ENCODE measurements at regions not wholly inside any gene's neighbourhood (a gene's known extent, or its start where the extent isn't known, plus 50 kb on each side); places are given as distances from the start of the nearest gene placed in this dataset.
"Not testable (repeated sequence)": the region's sequence is repeated elsewhere in the genome, so short reads cannot be mapped to it uniquely, and the experiment has no call there.

GRCh38 chr6:40856271-40856670 lies 182.8 kb downstream of the UNC5CL start:
- Mint-ChIP-seq H3K27ac (no peak overlapping the region), H3K36me3 (no peaks in the 10 kb centered on the region), H3K9me3 (peaks cover 2% of the 10 kb centered on the region), H3K4me3 (no peak overlapping the region), H3K4me1 (no peaks in the 10 kb centered on the region)
- DNase-seq (ENCODE audit: low spot score in 2 of 2) (no peak), ATAC-seq (no peak)

- ATAC-seq: no peak
- no peak overlapping the region for H3K4me3 Mint-ChIP-seq
- peaks cover 2% of the 10 kb centered on the region for H3K9me3 Mint-ChIP-seq
Measured at GRCh38 chr6:40855168-40855880, 183.7 kb downstream of the UNC5CL start.

GRCh38 chr6:40854592-40854991 lies 184.4 kb downstream of the UNC5CL start:
- H3K4me3 Mint-ChIP-seq: no peak overlapping the region
- H3K27ac Mint-ChIP-seq: no peak overlapping the region
- H3K4me1 Mint-ChIP-seq: no peaks in the 10 kb centered on the region

More at GRCh38 chr6:40855168-40855880, 183.7 kb downstream of the UNC5CL start:
- Mint-ChIP-seq H3K27ac (no peak overlapping the region), H3K4me1 (no peaks in the 10 kb centered on the region), H3K36me3 (no peaks in the 10 kb centered on the region)
- no peak for DNase-seq (ENCODE audit: low spot score in 2 of 2)

DNA sequence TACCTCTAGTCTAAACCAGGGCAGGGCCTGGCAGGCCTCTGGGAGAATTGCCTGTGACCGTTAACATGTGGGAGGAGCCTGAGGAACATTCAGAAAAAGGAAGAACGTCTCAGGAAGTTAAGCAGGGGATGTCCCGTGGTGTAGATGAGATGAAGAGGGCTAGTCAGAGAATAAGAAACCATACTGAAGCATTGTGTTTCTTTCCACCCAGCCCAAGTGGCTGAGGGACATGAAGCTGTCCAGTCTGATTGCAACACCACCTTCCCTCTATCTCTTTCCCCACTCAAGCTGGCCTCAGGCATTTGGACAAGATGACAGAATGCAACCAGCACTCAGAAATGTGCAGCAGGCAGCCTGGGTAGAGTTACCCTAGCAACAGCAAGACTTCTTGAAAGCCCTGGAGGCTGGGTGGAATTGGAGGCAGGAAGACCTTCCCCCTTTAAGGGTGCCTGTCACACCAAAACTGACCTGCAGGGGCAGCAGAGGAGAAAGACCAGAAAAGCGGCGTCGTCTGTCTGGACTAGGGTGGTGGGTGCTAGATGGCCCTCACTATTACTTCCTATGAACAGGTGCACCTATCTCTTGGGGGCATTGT lies 186.1 kb downstream of the UNC5CL start:
- H3K36me3 Mint-ChIP-seq: no peaks in the 10 kb centered on the region
- no peaks in the 10 kb centered on the region for H3K4me1 Mint-ChIP-seq
- H3K4me3 Mint-ChIP-seq: no peak overlapping the region
- no peak overlapping the region for H3K27ac Mint-ChIP-seq
- H3K9me3 Mint-ChIP-seq: no peaks in the 10 kb centered on the region
- no peak for ATAC-seq
- peak in 1 of 2 donors; percentile 54 for DNase-seq (ENCODE audit: low spot score in 2 of 2)

More at GRCh38 chr6:40854592-40854991, 184.4 kb downstream of the UNC5CL start:
- Mint-ChIP-seq H3K36me3 (no peaks in the 10 kb centered on the region), H3K9me3 (peaks cover 2% of the 10 kb centered on the region)
- DNase-seq (ENCODE audit: low spot score in 2 of 2): no peak
- ATAC-seq: no peak

DNA sequence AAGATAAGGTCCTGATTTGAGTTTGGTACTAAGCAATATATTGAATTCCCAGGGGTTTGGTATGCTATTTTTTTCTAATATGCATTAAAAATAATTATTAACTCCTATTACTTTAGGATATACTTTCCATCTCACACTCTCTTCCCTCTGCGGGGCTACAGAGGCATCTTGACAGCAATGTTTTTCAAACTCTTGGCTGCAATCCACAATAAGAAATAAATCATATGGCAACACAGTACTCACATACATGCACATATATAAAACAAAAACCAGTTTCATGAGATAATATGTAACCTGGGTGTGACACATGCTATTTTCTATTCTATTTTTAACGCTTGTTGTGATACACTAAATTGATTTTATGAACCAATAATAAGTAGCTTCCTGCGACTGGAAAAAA lies 189.5 kb downstream of the UNC5CL start:
- Mint-ChIP-seq H3K9me3 (no peaks in the 10 kb centered on the region), H3K4me1 (no peaks in the 10 kb centered on the region), H3K27ac (no peak overlapping the region), H3K36me3 (no peaks in the 10 kb centered on the region), H3K4me3 (no peak overlapping the region)
- ATAC-seq (no peak), DNase-seq (ENCODE audit: low spot score in 2 of 2) (no peak)

GRCh38 chr6:40848868-40849514 lies 190.0 kb downstream of the UNC5CL start:
- DNase-seq (ENCODE audit: low spot score in 2 of 2) (no peak), ATAC-seq (no peak)
- Mint-ChIP-seq H3K4me3 (no peak overlapping the region), H3K9me3 (no peaks in the 10 kb centered on the region), H3K36me3 (no peaks in the 10 kb centered on the region), H3K4me1 (no peaks in the 10 kb centered on the region), H3K27ac (no peak overlapping the region)

DNA sequence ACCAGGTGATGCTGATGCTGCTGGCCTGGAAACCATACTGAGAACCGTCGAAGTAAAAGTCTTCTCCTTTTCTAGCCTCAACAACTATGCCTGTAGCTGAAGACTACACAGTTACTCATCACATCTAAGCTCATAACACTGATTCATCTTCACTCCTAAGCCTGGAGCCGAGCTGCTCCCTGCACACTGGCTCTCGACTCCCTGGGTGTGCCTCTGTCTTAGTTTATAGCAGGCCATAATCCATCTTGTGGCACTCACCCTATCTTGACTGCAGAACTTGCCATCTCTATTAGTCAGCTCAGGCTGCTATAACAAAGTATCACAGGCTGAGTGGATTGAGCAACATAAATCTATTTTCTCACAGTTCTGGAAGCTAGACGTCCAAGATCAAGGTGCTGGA lies 191.0 kb downstream of the UNC5CL start:
- Mint-ChIP-seq H3K4me3 (no peak overlapping the region), H3K36me3 (no peaks in the 10 kb centered on the region), H3K4me1 (no peaks in the 10 kb centered on the region), H3K9me3 (no peaks in the 10 kb centered on the region), H3K27ac (no peak overlapping the region)
- ATAC-seq: no peak
- no peak for DNase-seq (ENCODE audit: low spot score in 2 of 2)

DNA sequence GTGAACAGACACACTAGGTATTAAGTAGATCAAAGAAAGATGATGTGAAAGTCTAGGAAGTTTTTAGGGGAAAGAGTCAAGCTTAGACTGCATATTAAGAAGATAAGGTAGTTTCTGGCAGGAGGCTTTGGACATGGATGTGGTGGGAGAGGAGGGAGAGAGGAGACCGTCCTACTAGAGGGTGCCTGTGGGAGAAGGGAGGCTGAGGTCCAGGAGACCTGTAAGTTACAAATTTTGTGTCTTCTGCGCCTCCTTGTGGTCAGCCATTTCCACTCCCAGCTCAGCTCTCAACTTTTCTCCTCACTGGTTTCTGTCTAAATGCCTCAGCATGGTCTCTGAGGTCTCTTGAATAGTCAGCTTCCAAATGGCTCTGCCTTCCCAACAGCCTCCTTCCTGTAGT lies 193.5 kb downstream of the UNC5CL start:
- no peak overlapping the region for H3K27ac Mint-ChIP-seq
- ATAC-seq: peak; percentile 26
- no peaks in the 10 kb centered on the region for H3K4me1 Mint-ChIP-seq
- DNase-seq (ENCODE audit: low spot score in 2 of 2): no peak
- H3K9me3 Mint-ChIP-seq: no peaks in the 10 kb centered on the region
- H3K36me3 Mint-ChIP-seq: no peaks in the 10 kb centered on the region
- no peak overlapping the region for H3K4me3 Mint-ChIP-seq

DNA sequence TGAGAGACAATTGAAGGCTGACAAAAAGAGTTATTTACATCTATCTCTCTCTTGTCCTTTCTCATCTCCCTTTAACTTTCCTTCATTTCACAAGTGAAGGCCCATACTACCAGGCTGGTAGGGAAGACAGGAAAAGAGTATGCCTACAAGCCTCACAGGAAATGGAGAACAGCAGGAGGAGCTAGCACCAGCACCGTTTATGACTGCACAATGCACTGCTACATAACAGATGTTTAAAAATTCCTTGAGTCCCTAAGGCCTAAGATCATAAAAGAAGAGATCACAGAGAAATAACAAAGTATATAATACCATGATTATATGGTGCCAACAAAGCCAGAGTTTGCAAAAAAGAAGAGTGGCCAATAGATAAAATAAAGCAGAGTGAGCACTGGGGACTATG lies 194.8 kb downstream of the UNC5CL start:
- Mint-ChIP-seq H3K4me1 (no peaks in the 10 kb centered on the region), H3K4me3 (no peak overlapping the region), H3K36me3 (no peaks in the 10 kb centered on the region), H3K9me3 (no peaks in the 10 kb centered on the region), H3K27ac (no peak overlapping the region)
- DNase-seq (ENCODE audit: low spot score in 2 of 2): no peak
- no peak for ATAC-seq

- ATAC-seq: no peak
- H3K27ac Mint-ChIP-seq: no peak overlapping the region
Measured at GRCh38 chr6:40841721-40842120, 197.3 kb downstream of the UNC5CL start.

DNA sequence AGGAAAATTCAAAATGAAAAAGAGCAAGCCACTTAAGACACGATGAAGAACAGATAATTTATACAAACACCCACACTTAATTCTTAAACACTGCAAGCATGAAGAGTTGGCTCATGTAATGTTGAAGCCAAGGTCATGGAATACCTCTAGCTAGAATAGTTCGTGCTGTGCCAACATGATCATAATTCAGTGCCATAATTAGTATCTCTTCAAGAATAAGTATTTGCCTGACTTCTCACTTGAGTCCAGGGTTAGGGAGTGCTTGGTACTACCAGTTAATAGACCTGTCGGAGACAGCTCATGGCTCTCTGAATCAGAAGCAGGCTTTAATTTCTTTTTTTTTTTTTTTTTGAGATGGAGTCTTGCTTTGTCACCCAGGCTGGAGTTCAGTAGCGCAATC lies 206.3 kb downstream of the UNC5CL start:
- Mint-ChIP-seq H3K4me1 (no peaks in the 10 kb centered on the region), H3K36me3 (no peaks in the 10 kb centered on the region), H3K27ac (no peak overlapping the region), H3K9me3 (no peaks in the 10 kb centered on the region), H3K4me3 (no peak overlapping the region)
- ATAC-seq (no peak), DNase-seq (ENCODE audit: low spot score in 2 of 2) (no peak)

More at GRCh38 chr6:40841721-40842120, 197.3 kb downstream of the UNC5CL start:
- H3K4me1 Mint-ChIP-seq: no peaks in the 10 kb centered on the region
- H3K4me3 Mint-ChIP-seq: no peak overlapping the region
- H3K9me3 Mint-ChIP-seq: no peaks in the 10 kb centered on the region
- no peaks in the 10 kb centered on the region for H3K36me3 Mint-ChIP-seq
- DNase-seq (ENCODE audit: low spot score in 2 of 2): no peak

DNA sequence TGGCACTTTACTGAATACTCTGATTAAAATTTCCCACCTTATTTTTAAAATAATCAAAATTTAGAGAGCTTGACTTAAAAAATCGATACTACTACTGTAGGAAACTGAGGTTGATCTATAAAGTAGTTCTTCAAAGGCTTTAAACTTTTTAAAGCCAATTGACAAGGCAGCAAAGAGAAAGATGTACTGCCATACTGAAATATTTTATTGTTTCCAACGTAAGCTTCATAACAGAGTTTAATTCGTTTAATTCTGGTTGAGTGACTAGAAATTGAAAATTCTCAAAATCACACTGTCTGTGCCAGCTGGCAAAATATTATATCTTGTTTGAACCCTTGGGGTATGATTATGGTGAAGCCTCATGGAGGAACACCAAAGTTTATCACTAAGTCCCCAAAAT lies 207.6 kb downstream of the UNC5CL start:
- H3K9me3 Mint-ChIP-seq: no peaks in the 10 kb centered on the region
- DNase-seq (ENCODE audit: low spot score in 2 of 2) (no peak), ATAC-seq (no peak)
- H3K4me3 Mint-ChIP-seq: no peak overlapping the region
- H3K36me3 Mint-ChIP-seq: no peaks in the 10 kb centered on the region
- H3K27ac Mint-ChIP-seq: no peak overlapping the region
- no peaks in the 10 kb centered on the region for H3K4me1 Mint-ChIP-seq

DNA sequence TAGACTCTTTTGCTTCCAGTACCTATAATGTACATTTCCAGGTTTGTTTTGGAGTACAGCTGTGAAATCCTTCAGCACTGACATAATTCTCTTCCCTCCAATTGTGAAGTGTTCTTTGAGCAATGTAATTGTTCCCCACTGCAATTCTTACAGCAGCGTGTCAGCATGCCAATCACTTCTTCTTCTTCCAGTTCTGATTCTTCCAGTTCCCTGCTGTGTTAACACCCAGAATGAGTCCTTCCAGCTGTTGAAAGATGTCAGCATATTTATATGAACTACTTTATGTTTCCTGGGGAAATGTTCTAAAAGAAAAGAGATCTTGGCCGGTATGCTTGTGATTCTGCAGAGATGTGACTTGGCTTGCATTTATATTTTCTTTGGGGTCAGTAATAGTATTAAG lies 213.9 kb downstream of the UNC5CL start:
- Mint-ChIP-seq H3K9me3 (no peaks in the 10 kb centered on the region), H3K36me3 (no peaks in the 10 kb centered on the region), H3K4me1 (no peaks in the 10 kb centered on the region), H3K27ac (no peak overlapping the region), H3K4me3 (no peak overlapping the region)
- DNase-seq (ENCODE audit: low spot score in 2 of 2): no peak
- ATAC-seq: no peak

DNA sequence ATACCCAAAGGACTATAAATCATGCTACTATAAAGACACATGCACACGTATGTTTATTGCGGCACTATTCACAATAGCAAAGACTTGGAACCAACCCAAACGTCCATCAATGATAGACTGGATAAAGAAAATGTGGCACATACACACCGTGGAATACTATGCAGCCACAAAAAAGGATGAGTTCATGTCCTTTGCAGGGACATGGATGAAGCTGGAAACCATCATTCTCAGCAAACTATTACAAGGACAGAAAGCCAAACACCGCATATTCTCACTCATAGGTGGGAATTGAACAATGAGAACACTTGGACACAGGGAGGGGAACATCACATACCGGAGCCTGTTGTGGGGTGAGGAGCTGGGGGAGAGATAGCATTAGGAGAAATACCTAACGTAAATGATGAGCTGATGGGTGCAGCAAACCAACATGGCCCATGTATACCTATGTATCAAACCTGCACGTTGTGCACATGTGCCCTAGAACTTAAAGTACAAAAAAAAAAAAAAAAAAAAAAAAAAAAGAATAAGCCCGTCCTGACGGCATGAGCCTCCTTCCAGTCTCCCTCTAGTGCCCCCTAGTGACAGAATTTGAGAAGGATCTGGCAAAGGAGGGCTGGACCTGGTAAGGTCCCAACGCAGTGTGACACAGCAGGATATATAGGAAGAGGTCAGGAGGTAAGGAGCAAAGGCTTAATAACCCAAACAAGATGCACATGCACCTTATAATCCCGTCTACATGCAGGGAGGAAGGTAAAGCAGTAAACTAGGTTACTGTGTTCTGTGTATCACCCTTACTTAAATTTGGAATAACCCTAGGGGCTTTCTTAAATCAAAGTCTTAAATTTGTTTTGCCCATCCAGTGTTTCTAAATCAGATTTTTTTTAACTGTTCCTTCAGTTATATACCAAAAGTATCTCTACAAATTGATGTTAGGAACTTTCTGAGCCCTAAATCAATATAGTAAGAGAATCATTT lies 214.8 kb downstream of the UNC5CL start:
- H3K4me3 Mint-ChIP-seq, H3K9me3 Mint-ChIP-seq, H3K27ac Mint-ChIP-seq, H3K4me1 Mint-ChIP-seq, H3K36me3 Mint-ChIP-seq, ATAC-seq: not testable (repeated sequence)
- peak in 1 of 2 donors; percentile 70 for DNase-seq (ENCODE audit: low spot score in 2 of 2)

- H3K9me3 Mint-ChIP-seq: no peaks in the 10 kb centered on the region
Measured at GRCh38 chr6:40822619-40823018, 216.4 kb downstream of the UNC5CL start.

More at GRCh38 chr6:40822619-40823018, 216.4 kb downstream of the UNC5CL start:
- Mint-ChIP-seq H3K27ac (no peak overlapping the region), H3K36me3 (no peaks in the 10 kb centered on the region), H3K4me3 (no peak overlapping the region), H3K4me1 (no peaks in the 10 kb centered on the region)
- ATAC-seq: no peak
- no peak for DNase-seq (ENCODE audit: low spot score in 2 of 2)

Data from stimulated activated effector memory CD8-positive, alpha-beta T cell treated with anti-CD3 and anti-CD28 coated beads, Interleukin-12 subunit alpha, Interleukin-12 subunit beta, amount 100 ng/mL, for 72 hours (primary cell).